Large intestine (tissue), 3 donors: ENCODE measurements at regions not wholly inside any gene's neighbourhood (a gene's known extent, or its start where the extent isn't known, plus 50 kb on each side); places are given as distances from the start of the nearest gene placed in this dataset.

Experiments
- DNase-seq, 2 donors: peaks; one replicate each; pipeline versions ENCODE4 v3.0.0 to v3.0.0-alpha.2; 2013
- H3K27ac ChIP-seq: one replicate; pipeline ENCODE4 v1.5.1; 2013; ENCODE audit warnings: low read length
- H3K27me3 ChIP-seq: 2 replicates; pipeline ENCODE4 v1.6.1; 2013; ENCODE audit warnings: low read length; ENCODE audit not compliant: control insufficient read depth, insufficient read depth
- H3K36me3 ChIP-seq: 2 replicates; pipeline ENCODE4 v1.6.1; 2013; ENCODE audit warnings: low read length; ENCODE audit not compliant: control insufficient read depth, insufficient read depth
- H3K4me1 ChIP-seq: one replicate; pipeline ENCODE4 v1.6.1; 2013; ENCODE audit warnings: low read length; ENCODE audit not compliant: control insufficient read depth, insufficient read depth
- H3K4me3 ChIP-seq: one replicate; pipeline ENCODE4 v1.5.1; 2013; ENCODE audit warnings: low read length
- H3K9me3 ChIP-seq: one replicate; pipeline ENCODE4 v1.6.1; 2013; ENCODE audit warnings: mild to moderate bottlenecking, low read depth, low read length, moderate library complexity; ENCODE audit not compliant: control insufficient read depth
- WGBS: methylation state at CpG from one replicate; pipeline ENCODE4 v1.1.5; 2013; ENCODE audit warnings: low lambda C conversion rate; ENCODE audit not compliant: insufficient coverage; 5-methylcytosine and 5-hydroxymethylcytosine counted together

DNA sequence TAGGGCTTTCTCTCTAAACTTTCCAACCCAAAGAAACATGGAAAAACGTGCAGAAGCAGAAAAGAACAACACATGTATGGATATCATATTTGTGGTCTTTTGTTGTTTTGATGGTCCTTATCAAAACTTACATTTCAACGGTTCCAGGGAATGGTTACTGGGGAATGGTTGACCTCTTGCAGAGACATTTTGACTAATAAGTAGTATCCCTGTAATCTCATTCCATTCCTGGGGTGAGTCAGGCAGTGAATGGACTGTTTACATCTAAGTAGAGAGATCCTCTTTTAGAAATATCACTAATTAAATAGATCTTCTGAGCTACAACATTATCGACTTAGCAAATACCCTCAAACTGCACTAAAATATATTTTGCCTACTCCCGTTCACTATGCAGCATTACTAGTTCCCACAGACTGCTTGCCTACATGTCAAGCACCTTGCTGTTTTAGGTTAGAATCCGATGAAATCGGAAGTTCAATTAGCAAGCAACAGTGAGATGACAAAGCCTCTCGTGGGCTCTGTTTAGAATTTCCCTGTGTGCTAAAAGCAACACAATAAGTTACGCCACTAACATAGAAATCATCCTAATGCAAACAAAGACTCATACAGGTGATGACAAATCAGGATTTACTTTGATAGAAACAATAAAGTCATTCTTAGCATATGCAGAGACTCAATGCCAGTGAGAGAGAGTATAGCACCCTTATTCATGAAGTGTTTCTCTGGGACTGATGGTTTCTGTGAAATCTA is 797.7 kb upstream of the ARGLU1 start:
- DNase-seq = no peak
- Histone ChIP-seq H3K9me3 (no peaks in the 10 kb centered on the region), H3K27ac (no peak overlapping the region), H3K36me3 (no peaks in the 10 kb centered on the region), H3K4me1 (no peaks in the 10 kb centered on the region), H3K4me3 (no peak overlapping the region), H3K27me3 (no peaks in the 10 kb centered on the region)
- no CpG with 5 or more reads among the region's 8 CpGs for WGBS

DNA sequence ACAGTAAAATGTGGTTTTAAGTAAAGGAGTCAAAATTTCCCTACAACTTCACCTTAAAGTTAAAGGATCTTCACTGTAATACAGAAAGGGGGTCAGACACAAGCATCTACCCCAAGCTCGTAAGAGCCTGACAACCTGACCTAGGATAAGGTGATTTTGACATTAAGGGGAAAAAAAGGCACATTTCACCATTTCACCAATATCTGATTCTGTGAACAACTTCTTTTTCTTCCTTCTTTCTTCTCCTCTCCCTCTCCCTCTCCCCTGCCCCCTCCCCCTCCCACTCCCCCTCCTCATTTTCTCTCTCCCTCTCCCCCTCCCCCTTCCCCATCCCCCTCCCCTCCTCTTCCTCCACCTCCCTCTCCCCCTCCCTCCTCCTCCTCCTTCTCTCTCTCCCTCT is 796.7 kb upstream of the ARGLU1 start:
- DNase-seq = no peak
- H3K27me3 ChIP-seq = no peaks in the 10 kb centered on the region
- H3K9me3 ChIP-seq = no peaks in the 10 kb centered on the region
- H3K4me3 ChIP-seq = no peak overlapping the region
- no peak overlapping the region for H3K27ac ChIP-seq
- no peaks in the 10 kb centered on the region for H3K4me1 ChIP-seq
- WGBS = no CpG with 5 or more reads among the region's 1 CpG
- no peaks in the 10 kb centered on the region for H3K36me3 ChIP-seq

GRCh38 chr13:107361666-107362065 is 793.7 kb upstream of the ARGLU1 start:
- peak in 1 of 2 donors; percentile 25 for DNase-seq
- Histone ChIP-seq H3K9me3 (no peaks in the 10 kb centered on the region), H3K4me1 (no peaks in the 10 kb centered on the region), H3K27me3 (no peaks in the 10 kb centered on the region), H3K36me3 (no peaks in the 10 kb centered on the region), H3K4me3 (no peak overlapping the region), H3K27ac (no peak overlapping the region)
- WGBS = 60% methylated on average over 1 of the region's 5 CpGs

DNA sequence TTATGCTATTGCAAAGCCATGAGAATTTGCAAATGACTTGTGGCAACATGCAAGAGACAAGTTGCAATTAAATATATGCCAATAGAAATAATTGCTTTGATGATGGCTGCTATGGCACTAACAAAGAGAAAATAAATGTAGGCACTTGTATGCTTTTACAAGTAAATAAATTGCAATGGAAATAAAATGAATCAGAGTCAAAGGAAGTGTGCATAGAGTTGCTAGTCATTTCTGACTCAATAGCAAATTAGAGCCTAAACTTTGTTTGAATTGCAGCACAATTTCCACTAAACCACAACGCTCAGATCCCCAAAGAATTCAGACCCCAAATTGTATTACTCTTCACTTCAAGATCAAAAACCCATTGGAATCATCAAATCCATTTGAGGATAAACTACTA is 792.1 kb upstream of the ARGLU1 start:
- no peak for DNase-seq
- Histone ChIP-seq H3K27me3 (no peaks in the 10 kb centered on the region), H3K4me3 (no peak overlapping the region), H3K9me3 (no peaks in the 10 kb centered on the region), H3K27ac (no peak overlapping the region), H3K36me3 (no peaks in the 10 kb centered on the region), H3K4me1 (no peaks in the 10 kb centered on the region)
- no CpG with 5 or more reads among the region's 1 CpG for WGBS

- DNase-seq = no peak
- no peaks in the 10 kb centered on the region for H3K9me3 ChIP-seq
- H3K4me1 ChIP-seq = no peaks in the 10 kb centered on the region
- WGBS = 100% methylated on average over 1 of the region's 1 CpG
- H3K4me3 ChIP-seq = no peak overlapping the region
- H3K27me3 ChIP-seq = no peaks in the 10 kb centered on the region
- H3K27ac ChIP-seq = no peak overlapping the region
- H3K36me3 ChIP-seq = no peaks in the 10 kb centered on the region
These were observed 790.9 kb upstream of the ARGLU1 start for GRCh38 chr13:107358866-107359265.

DNA sequence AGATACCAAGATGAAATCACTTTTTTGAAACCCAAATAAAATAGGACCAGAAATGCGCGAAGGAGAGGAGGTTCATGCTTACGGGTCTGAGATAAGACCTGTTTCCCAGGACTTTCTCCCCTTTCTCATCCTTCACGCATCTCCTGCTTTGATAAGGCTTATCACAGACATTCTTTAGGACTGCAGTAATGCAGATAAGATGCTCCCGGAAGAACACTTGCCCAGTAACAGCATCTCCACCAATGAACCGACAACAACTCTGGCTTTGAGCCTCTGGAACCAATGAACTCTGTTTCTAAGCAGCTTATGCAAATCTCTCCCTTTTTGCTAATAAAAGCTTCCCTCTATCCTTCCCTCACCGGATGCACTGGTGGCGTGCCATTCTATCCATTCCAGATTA is 783.4 kb upstream of the ARGLU1 start:
- H3K27me3 ChIP-seq = no peaks in the 10 kb centered on the region
- no peaks in the 10 kb centered on the region for H3K9me3 ChIP-seq
- no peaks in the 10 kb centered on the region for H3K4me1 ChIP-seq
- no peak overlapping the region for H3K27ac ChIP-seq
- H3K4me3 ChIP-seq = no peak overlapping the region
- H3K36me3 ChIP-seq = no peaks in the 10 kb centered on the region
- WGBS = 20% methylated on average over 1 of the region's 8 CpGs
- DNase-seq = peak; percentile 5 to 20

- Histone ChIP-seq H3K4me1 (no peaks in the 10 kb centered on the region), H3K9me3 (no peaks in the 10 kb centered on the region), H3K36me3 (no peaks in the 10 kb centered on the region), H3K27me3 (no peaks in the 10 kb centered on the region), H3K4me3 (no peak overlapping the region), H3K27ac (no peak overlapping the region)
- DNase-seq = no peak
- WGBS = 92% methylated on average over 2 of the region's 2 CpGs
These were observed 781.0 kb upstream of the ARGLU1 start for GRCh38 chr13:107348925-107349324.

GRCh38 chr13:107348471-107348870 is 780.5 kb upstream of the ARGLU1 start:
- Histone ChIP-seq H3K27me3 (no peaks in the 10 kb centered on the region), H3K27ac (no peak overlapping the region), H3K9me3 (no peaks in the 10 kb centered on the region), H3K4me1 (no peaks in the 10 kb centered on the region), H3K4me3 (no peak overlapping the region), H3K36me3 (no peaks in the 10 kb centered on the region)
- 29% methylated on average over 1 of the region's 6 CpGs for WGBS
- no peak for DNase-seq

GRCh38 chr13:107347641-107348369 is 779.9 kb upstream of the ARGLU1 start:
- DNase-seq = no peak
- WGBS = 64% methylated on average over 4 of the region's 14 CpGs
- no peaks in the 10 kb centered on the region for H3K9me3 ChIP-seq

DNA sequence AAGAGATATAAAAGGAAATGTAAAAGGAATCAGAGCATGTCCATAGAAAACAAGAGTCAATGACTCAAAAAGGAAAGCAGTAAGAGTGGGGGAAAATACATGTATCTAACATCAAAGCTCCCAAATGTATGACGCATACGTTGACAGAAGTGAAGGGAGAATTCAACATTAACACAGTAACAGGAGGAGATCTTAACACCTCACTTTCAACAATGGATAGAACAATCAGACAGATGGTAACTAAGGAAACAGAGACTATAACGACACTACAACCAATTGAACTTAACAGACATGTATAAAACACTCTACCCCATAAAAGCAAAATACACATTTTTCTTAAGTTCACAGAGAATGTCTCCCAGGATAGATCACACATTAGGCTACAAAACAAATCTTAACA is 774.8 kb upstream of the ARGLU1 start:
- H3K27ac ChIP-seq = no peak overlapping the region
- WGBS = 100% methylated on average over 2 of the region's 3 CpGs
- no peaks in the 10 kb centered on the region for H3K36me3 ChIP-seq
- no peak for DNase-seq
- H3K4me3 ChIP-seq = no peak overlapping the region
- H3K27me3 ChIP-seq = no peaks in the 10 kb centered on the region
- H3K4me1 ChIP-seq = no peaks in the 10 kb centered on the region
- H3K9me3 ChIP-seq = no peaks in the 10 kb centered on the region

More at GRCh38 chr13:107347641-107348369, 779.9 kb upstream of the ARGLU1 start:
- Histone ChIP-seq H3K36me3 (no peaks in the 10 kb centered on the region), H3K4me1 (no peaks in the 10 kb centered on the region), H3K27ac (no peak overlapping the region), H3K27me3 (no peaks in the 10 kb centered on the region), H3K4me3 (no peak overlapping the region)
